NCI-H524 (cell line): ENCODE measurements at regions not wholly inside any gene's neighbourhood (a gene's known extent, or its start where the extent isn't known, plus 50 kb on each side); places are given as distances from the start of the nearest gene placed in this dataset.
A peak's percentile ranks its signal among the peaks of the same experiment; 100 is the strongest.

Experiments used
- DNase-seq, 2 experiments: peaks; one replicate each; lab custom pipeline; 2025; lab: John Stamatoyannopoulos, UW

- DNase-seq, result no peak
These were observed 148.1 kb upstream of the DMRT1 start for GRCh38 chr9:693201-694091.

GRCh38 chr9:694092-694402, 147.4 kb upstream of the DMRT1 start:
- DNase-seq, result no peak

DNA sequence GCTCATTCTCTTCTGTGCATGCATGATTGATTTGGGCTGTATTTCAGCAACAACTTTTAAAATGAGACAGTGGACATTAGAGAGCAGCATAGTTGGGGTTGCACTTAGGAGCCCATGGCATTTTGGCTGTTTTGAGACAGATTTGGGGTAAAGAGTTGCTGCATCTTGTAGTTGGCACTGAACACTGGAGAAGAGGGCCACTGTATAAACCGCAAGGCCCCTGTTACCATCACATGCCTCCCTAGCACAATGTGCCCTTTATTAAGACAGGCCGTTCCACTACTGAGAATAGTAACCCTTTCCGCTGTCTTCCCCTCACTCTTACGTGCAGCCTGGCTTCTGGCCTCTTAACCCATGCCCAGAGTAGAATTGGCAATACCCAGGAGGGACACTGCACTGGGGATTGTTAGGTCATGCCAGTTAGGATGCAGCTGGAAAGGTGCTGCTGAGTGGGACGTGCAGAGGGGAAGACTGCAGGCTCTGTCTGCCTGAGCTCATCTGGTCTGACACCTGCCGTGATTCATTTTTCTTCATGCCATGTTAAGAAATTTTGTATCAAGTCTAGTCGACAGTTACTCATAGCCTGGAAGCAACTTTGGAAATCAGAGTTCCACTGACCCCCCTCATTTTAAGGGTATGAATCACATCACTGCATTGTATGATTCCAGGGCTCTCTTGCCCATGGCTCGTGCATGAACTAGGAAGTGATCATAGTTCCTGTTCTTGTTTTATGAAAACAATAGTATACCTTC, 146.9 kb upstream of the DMRT1 start:
- no peak for DNase-seq

- DNase-seq, result no peak
These were observed 146.2 kb upstream of the DMRT1 start for GRCh38 chr9:695252-695651.

GRCh38 chr9:696332-697323, 144.9 kb upstream of the DMRT1 start:
- DNase-seq, result no peak

- no peak for DNase-seq
These were observed 143.2 kb upstream of the DMRT1 start for GRCh38 chr9:698276-698675.

GRCh38 chr9:698954-699353, 142.5 kb upstream of the DMRT1 start:
- DNase-seq, result no peak

GRCh38 chr9:699396-699795, 142.1 kb upstream of the DMRT1 start:
- DNase-seq, result no peak

GRCh38 chr9:700365-701282, 140.9 kb upstream of the DMRT1 start:
- DNase-seq, result no peak

- no peak for DNase-seq
These were observed 138.1 kb upstream of the DMRT1 start for GRCh38 chr9:703392-703791.

DNA sequence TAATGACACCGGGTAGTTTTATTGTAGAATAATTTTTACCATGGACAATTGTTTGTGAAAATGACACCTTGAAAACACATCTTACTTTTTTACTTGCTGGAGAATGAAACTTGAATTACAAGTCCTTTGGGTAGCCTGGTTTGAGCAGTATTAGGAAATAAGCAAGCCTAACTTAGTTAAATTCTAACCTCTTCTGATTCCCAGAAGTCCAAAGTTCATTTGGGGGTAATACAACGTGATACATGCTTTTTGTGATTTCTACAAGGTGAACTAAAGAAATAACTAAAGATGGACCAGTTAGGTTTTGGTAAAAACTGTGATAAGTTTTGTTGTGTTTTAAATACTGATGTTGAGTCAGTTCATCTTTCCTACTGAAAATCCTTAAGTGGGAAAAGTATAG, 135.4 kb upstream of the DMRT1 start:
- no peak for DNase-seq

DNA sequence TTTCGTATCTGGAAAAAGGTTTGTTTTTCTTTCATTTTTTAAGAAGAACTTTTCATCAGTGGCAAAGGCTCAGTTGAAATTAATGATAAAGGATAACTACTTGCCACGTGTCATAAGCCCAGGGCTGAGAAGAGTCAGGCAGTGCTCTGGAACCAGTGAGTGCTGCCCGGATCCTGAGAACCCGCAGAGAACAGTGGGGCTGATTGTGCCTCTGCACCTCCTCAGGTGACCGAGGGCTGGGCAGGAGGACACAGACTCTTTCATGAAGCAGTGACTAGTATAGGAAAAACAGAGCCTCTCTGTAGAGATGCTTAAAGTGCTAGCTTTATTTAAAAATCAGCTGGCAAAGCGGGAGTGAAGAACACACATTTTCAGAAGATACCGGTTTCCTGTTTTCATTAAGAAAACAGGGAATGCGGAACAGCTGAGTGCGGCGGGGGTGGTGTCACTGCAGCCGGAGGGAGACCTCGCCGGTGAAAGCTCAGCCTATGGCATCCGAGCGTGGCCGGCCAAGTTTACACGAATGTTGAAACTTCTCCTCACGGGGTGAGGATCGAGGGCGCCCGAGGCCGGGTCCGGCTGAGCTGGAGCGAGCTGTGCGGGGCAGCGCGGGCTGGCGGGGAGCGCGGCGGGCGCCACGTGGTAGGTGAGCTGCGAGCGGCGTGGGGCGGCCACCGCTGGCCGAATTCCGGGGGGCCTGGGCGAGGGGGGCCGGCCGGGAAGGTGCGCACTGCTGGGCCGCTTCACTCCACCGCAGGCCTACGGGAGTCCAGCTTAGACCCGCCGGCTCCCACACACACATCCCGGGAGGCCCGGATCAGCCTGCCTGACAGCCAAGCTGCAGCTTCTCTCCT, 134.7 kb upstream of the DMRT1 start:
- DNase-seq, result peak in 1 of 2 experiments; percentile 22

- no peak for DNase-seq
These were observed 133.3 kb upstream of the DMRT1 start for GRCh38 chr9:708182-708550.

- no peak for DNase-seq
These were observed 132.7 kb upstream of the DMRT1 start for GRCh38 chr9:708551-709432.

DNA sequence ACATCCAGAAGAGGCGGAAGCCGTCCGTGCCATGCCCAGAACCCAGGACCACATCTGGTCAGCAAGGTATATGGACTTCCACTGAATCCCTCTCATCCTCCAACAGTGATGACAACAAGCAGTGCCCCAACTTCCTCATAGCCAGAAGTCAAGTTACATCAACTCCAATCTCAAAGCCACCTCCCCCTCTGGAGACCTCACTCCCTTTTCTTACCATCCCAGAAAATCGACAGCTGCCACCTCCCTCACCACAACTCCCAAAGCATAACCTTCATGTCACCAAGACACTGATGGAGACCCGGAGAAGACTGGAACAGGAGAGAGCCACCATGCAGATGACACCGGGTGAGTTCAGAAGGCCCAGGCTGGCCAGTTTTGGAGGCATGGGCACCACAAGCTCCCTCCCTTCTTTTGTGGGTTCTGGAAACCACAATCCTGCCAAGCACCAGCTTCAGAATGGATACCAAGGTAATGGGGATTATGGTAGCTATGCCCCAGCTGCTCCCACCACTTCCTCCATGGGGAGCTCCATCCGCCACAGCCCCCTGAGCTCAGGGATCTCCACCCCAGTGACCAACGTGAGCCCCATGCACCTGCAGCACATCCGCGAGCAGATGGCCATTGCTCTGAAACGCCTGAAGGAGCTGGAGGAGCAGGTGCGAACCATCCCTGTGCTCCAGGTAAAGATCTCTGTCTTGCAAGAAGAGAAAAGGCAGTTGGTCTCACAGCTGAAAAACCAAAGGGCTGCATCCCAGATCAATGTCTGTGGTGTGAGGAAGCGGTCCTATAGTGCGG, 130.3 kb upstream of the DMRT1 start:
- no peak for DNase-seq

GRCh38 chr9:711761-712553, 129.5 kb upstream of the DMRT1 start:
- no peak for DNase-seq

DNA sequence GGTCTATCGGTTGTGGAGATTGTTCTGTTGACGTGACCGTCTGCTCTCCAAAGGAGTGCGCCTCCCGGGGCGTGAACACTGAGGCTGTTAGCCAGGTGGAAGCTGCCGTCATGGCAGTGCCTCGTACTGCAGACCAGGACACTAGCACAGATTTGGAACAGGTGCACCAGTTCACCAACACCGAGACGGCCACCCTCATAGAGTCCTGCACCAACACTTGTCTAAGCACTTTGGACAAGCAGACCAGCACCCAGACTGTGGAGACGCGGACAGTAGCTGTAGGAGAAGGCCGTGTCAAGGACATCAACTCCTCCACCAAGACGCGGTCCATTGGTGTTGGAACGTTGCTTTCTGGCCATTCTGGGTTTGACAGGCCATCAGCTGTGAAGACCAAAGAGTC, 128.9 kb upstream of the DMRT1 start:
- DNase-seq, result no peak

DNA sequence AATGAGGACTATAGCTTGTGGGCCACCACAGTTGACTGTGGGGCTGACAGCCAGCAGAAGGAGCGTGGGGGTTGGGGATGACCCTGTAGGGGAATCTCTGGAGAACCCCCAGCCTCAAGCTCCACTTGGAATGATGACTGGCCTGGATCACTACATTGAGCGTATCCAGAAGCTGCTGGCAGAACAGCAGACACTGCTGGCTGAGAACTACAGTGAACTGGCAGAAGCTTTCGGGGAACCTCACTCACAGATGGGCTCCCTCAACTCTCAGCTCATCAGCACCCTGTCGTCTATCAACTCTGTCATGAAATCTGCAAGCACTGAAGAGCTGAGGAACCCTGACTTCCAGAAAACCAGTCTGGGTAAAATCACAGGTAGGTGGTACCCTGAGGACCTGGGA, 128.4 kb upstream of the DMRT1 start:
- no peak for DNase-seq
